IMR-90 (cell line): ENCODE measurements at regions not wholly inside any gene's neighbourhood (a gene's known extent, or its start where the extent isn't known, plus 50 kb on each side); places are given as distances from the start of the nearest gene placed in this dataset.

Source experiments
- FOS ChIP-seq: fragments of 150-350 bp; IDR thresholded peaks from 2 replicates; pipeline ENCODE4 v1.6.1; 2016; ENCODE audit warnings: low read depth, low read length
- MAFK ChIP-seq: IDR thresholded peaks from 2 replicates; pipeline ENCODE4 v1.6.1; 2012; ENCODE audit warnings: low read depth, low read length, improper control_type of control experiment
- MAZ ChIP-seq: IDR thresholded peaks from 2 replicates; pipeline ENCODE4 v1.6.1; 2012; ENCODE audit warnings: low read depth, mild to moderate bottlenecking, low read length, improper control_type of control experiment, moderate library complexity, borderline replicate concordance
- POLR2A ChIP-seq: IDR thresholded peaks from 2 replicates; pipeline ENCODE4 v1.6.1; 2012; ENCODE audit warnings: mild to moderate bottlenecking, low read depth, low read length
- RAD21 ChIP-seq: IDR thresholded peaks from 2 replicates; pipeline ENCODE4 v1.6.1; 2012; ENCODE audit warnings: low read length, improper control_type of control experiment
- RCOR1 ChIP-seq: IDR thresholded peaks from 2 replicates; pipeline ENCODE4 v1.6.1; 2012; ENCODE audit warnings: mild to moderate bottlenecking, low read length, improper control_type of control experiment; ENCODE audit not compliant: insufficient replicate concordance
- TF ChIP-seq, protein P1 (sequence below): conservative IDR thresholded peaks from 2 replicates; pipeline ENCODE4 v1.5.1; 2012; ENCODE audit warnings: mild to moderate bottlenecking, low read depth, low read length, improper control_type of control experiment

DNA sequence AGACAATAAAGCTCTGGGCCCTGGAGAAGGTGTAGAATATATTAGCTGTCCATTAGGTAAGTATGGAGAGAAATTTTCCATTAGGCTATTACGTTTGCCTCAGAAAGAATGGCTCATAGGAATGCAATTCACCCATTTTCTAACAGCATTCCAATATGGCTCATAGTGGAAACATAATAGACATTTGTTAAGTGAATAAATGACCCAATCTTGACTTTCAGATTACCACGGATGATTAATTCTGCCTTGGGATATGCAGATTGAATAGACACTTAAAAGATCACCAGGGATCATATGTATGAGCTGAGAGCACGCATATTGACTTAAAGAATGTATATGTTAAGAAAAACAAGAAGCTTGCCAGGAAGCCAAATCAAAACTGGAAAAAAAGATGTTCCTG, 209.1 kb upstream of the CDYL start:
- no peak for TF ChIP-seq FOS
- no peak for TF ChIP-seq POLR2A
- TF ChIP-seq, protein P1, sequence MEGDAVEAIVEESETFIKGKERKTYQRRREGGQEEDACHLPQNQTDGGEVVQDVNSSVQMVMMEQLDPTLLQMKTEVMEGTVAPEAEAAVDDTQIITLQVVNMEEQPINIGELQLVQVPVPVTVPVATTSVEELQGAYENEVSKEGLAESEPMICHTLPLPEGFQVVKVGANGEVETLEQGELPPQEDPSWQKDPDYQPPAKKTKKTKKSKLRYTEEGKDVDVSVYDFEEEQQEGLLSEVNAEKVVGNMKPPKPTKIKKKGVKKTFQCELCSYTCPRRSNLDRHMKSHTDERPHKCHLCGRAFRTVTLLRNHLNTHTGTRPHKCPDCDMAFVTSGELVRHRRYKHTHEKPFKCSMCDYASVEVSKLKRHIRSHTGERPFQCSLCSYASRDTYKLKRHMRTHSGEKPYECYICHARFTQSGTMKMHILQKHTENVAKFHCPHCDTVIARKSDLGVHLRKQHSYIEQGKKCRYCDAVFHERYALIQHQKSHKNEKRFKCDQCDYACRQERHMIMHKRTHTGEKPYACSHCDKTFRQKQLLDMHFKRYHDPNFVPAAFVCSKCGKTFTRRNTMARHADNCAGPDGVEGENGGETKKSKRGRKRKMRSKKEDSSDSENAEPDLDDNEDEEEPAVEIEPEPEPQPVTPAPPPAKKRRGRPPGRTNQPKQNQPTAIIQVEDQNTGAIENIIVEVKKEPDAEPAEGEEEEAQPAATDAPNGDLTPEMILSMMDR, result no peak
- no peak for TF ChIP-seq RCOR1
- no peak for TF ChIP-seq RAD21
- no peak for TF ChIP-seq MAZ
- TF ChIP-seq MAFK, result no peak
